CD4-positive, alpha-beta T cell treated with Interleukin-15 for 4 hours (primary cell): ENCODE measurements at regions not wholly inside any gene's neighbourhood (a gene's known extent, or its start where the extent isn't known, plus 50 kb on each side); places are given as distances from the start of the nearest gene placed in this dataset.

Experiments
- DNase-seq: peaks from one replicate; pipeline ENCODE4 v3.0.0-alpha.2; 2020; ENCODE audit warnings: low spot score

- no peak for DNase-seq
Observed at GRCh38 chrX:40182615-40183014, 84.9 kb upstream of the BCOR start.

GRCh38 chrX:40182095-40182494, 84.3 kb upstream of the BCOR start:
- DNase-seq: no peak

- DNase-seq: no peak
Observed at GRCh38 chrX:40179283-40179682, 81.5 kb upstream of the BCOR start.

GRCh38 chrX:40177942-40178715, 80.4 kb upstream of the BCOR start:
- DNase-seq: no peak

GRCh38 chrX:40177489-40177888, 79.7 kb upstream of the BCOR start:
- no peak for DNase-seq

- DNase-seq: no peak
Observed at GRCh38 chrX:40177117-40177430, 79.3 kb upstream of the BCOR start.

- DNase-seq: peak; percentile 69
Observed at GRCh38 chrX:40176351-40177116, 78.8 kb upstream of the BCOR start.

- peak; percentile 76 for DNase-seq
Observed at GRCh38 chrX:40175511-40176350, 78.0 kb upstream of the BCOR start.

- DNase-seq: peak; percentile 31
Observed at GRCh38 chrX:40174854-40175510, 77.2 kb upstream of the BCOR start.

GRCh38 chrX:40174001-40174853, 76.5 kb upstream of the BCOR start:
- peak; percentile 37 for DNase-seq

- DNase-seq: no peak
Observed at GRCh38 chrX:40173143-40174000, 75.6 kb upstream of the BCOR start.

- no peak for DNase-seq
Observed at GRCh38 chrX:40172401-40173142, 74.8 kb upstream of the BCOR start.

GRCh38 chrX:40171513-40172400, 74.0 kb upstream of the BCOR start:
- peak; percentile 40 for DNase-seq

GRCh38 chrX:40170830-40171512, 73.2 kb upstream of the BCOR start:
- DNase-seq: no peak

- DNase-seq: peak; percentile 85
Observed at GRCh38 chrX:40169193-40170101, 71.7 kb upstream of the BCOR start.

- no peak for DNase-seq
Observed at GRCh38 chrX:40168480-40169011, 70.8 kb upstream of the BCOR start.
